H1 (cell line): ENCODE measurements at regions not wholly inside any gene's neighbourhood (a gene's known extent, or its start where the extent isn't known, plus 50 kb on each side); places are given as distances from the start of the nearest gene placed in this dataset.

ENCODE experiments used
- BACH1 ChIP-seq: IDR thresholded peaks from 2 replicates; pipeline ENCODE4 v1.6.1; 2012; ENCODE audit warnings: low read length, improper control_type of control experiment
- E2F6 ChIP-seq: IDR thresholded peaks from 2 replicates; pipeline ENCODE4 v1.6.1; 2012; ENCODE audit warnings: inconsistent platforms
- SP1 ChIP-seq: IDR thresholded peaks from 2 replicates; pipeline ENCODE4 v1.6.1; 2011; ENCODE audit warnings: low read depth, low read length
- TBP ChIP-seq: IDR thresholded peaks from 2 replicates; pipeline ENCODE4 v1.6.1; 2011; ENCODE audit warnings: low read depth, low read length, improper control_type of control experiment
- TCF12 ChIP-seq: IDR thresholded peaks from 2 replicates; pipeline ENCODE4 v1.6.1; 2011; ENCODE audit warnings: low read depth, mild to moderate bottlenecking, low read length

GRCh38 chr9:11902610-11903009, 790.6 kb upstream of the TYRP1 start (continued):
- TF ChIP-seq TBP (no peak), E2F6 (no peak), TCF12 (no peak), SP1 (no peak), BACH1 (no peak)
